ENCODE measurements at regions not wholly inside any gene's neighbourhood (a gene's known extent, or its start where the extent isn't known, plus 50 kb on each side); places are given as distances from the start of the nearest gene placed in this dataset.

DNA sequence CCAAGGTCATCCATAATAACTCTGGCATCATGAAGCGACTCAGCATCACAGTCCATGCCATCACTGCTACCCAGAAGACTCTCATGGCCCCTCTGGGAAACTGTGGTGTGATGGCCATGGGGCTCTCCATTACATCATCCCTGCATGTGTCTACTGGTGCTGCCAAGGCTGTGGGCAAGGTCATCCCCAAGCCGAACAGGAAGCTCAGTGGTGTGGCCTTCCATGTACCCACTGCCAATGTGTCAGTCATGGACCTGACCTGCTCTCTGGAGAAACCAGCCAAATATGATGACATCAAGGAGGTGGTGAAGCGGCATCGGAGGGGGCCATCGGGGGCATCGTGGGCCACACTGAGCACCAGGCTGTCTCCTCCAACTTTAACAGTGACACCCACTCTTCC, 65.1 kb upstream of the ARHGAP29 start:
- H3K4me3 Mint-ChIP-seq (ENCODE audit: low read depth), result no peak overlapping the region
- no peaks in the 10 kb centered on the region for H3K9me3 Mint-ChIP-seq (ENCODE audit: low read depth)
- peaks cover 12% of the 10 kb centered on the region for H3K4me1 Mint-ChIP-seq (ENCODE audit: low read depth)
- H3K27me3 Mint-ChIP-seq, result no peaks in the 10 kb centered on the region
- H3K36me3 Mint-ChIP-seq (ENCODE audit: insufficient read depth), result no peaks in the 10 kb centered on the region
- TF ChIP-seq, protein P1, sequence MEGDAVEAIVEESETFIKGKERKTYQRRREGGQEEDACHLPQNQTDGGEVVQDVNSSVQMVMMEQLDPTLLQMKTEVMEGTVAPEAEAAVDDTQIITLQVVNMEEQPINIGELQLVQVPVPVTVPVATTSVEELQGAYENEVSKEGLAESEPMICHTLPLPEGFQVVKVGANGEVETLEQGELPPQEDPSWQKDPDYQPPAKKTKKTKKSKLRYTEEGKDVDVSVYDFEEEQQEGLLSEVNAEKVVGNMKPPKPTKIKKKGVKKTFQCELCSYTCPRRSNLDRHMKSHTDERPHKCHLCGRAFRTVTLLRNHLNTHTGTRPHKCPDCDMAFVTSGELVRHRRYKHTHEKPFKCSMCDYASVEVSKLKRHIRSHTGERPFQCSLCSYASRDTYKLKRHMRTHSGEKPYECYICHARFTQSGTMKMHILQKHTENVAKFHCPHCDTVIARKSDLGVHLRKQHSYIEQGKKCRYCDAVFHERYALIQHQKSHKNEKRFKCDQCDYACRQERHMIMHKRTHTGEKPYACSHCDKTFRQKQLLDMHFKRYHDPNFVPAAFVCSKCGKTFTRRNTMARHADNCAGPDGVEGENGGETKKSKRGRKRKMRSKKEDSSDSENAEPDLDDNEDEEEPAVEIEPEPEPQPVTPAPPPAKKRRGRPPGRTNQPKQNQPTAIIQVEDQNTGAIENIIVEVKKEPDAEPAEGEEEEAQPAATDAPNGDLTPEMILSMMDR (IDR thresholded peaks at IDR 0.05; ENCODE audit: unreplicated experiment), result no peak
- H3K27ac Mint-ChIP-seq, result no peak overlapping the region
- DNase-seq (ENCODE audit: low spot score, unreplicated experiment), result no peak

- no peaks in the 10 kb centered on the region for H3K9me3 Mint-ChIP-seq (ENCODE audit: low read depth)
Measured at GRCh38 chr1:94301186-94301585, 63.8 kb upstream of the ARHGAP29 start.

GRCh38 chr1:94300731-94301130, 63.3 kb upstream of the ARHGAP29 start:
- H3K27ac Mint-ChIP-seq, result no peak overlapping the region
- no peaks in the 10 kb centered on the region for H3K27me3 Mint-ChIP-seq
- H3K4me1 Mint-ChIP-seq (ENCODE audit: low read depth), result peaks cover 10% of the 10 kb centered on the region
- TF ChIP-seq, protein P1 (IDR thresholded peaks at IDR 0.05; ENCODE audit: unreplicated experiment), result no peak
- H3K9me3 Mint-ChIP-seq (ENCODE audit: low read depth), result no peaks in the 10 kb centered on the region
- no peaks in the 10 kb centered on the region for H3K36me3 Mint-ChIP-seq (ENCODE audit: insufficient read depth)
- no peak for DNase-seq (ENCODE audit: low spot score, unreplicated experiment)
- no peak overlapping the region for H3K4me3 Mint-ChIP-seq (ENCODE audit: low read depth)

More at GRCh38 chr1:94301186-94301585, 63.8 kb upstream of the ARHGAP29 start:
- TF ChIP-seq, protein P1 (IDR thresholded peaks at IDR 0.05; ENCODE audit: unreplicated experiment), result no peak
- no peaks in the 10 kb centered on the region for H3K27me3 Mint-ChIP-seq
- DNase-seq (ENCODE audit: low spot score, unreplicated experiment), result no peak
- peaks cover 10% of the 10 kb centered on the region for H3K4me1 Mint-ChIP-seq (ENCODE audit: low read depth)
- H3K4me3 Mint-ChIP-seq (ENCODE audit: low read depth), result no peak overlapping the region
- no peaks in the 10 kb centered on the region for H3K36me3 Mint-ChIP-seq (ENCODE audit: insufficient read depth)
- no peak overlapping the region for H3K27ac Mint-ChIP-seq

DNA sequence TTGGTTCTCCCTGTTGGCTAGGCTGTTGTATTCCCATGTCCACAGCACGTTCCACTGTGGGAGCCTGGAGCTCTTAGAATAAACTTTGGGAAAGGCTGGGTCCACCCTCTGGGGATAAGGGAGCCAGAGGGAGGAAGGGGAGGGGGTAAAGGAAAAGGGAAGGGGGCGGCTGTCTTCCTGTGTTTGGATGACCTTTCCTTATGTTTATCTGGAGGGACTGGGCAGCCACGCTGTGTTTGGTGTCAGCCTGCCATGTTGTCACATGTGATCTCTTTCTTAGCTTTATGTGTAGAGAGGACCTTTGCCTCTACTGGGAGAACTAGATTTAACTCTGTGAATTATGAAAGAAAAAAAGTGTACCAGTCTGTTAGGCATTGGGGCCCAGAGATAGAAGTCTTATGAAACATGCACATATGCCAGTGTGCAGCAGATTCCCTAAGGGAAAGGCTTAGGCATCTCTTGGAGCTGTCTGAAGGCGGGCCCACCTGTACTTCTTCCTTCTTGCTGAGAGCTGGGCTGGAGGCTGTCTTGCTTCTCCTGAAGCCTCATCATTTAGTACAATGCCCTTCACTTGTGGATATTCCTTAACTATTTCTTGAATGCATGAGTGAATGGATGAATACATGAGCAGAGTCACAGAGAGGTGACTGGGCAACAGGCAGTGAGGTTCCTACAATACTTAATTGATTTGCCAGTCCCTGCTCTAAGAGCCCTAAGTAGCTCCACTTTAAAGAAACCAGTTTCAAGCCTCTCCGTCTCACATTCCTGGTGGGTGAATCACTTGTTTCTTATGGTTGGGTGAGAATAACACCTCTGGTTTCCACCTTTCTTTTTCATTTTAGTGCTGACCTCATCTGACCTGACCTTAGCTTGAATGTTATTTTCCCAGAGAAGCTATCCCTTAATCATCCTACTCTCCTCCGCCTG, 62.5 kb upstream of the ARHGAP29 start:
- H3K4me1 Mint-ChIP-seq (ENCODE audit: low read depth), result peaks cover 10% of the 10 kb centered on the region
- no peaks in the 10 kb centered on the region for H3K9me3 Mint-ChIP-seq (ENCODE audit: low read depth)
- H3K27me3 Mint-ChIP-seq, result no peaks in the 10 kb centered on the region
- TF ChIP-seq, protein P1 (IDR thresholded peaks at IDR 0.05; ENCODE audit: unreplicated experiment), result no peak
- no peak overlapping the region for H3K4me3 Mint-ChIP-seq (ENCODE audit: low read depth)
- no peaks in the 10 kb centered on the region for H3K36me3 Mint-ChIP-seq (ENCODE audit: insufficient read depth)
- DNase-seq (ENCODE audit: low spot score, unreplicated experiment), result no peak
- peak overlapping the region; percentile 70 for H3K27ac Mint-ChIP-seq

DNA sequence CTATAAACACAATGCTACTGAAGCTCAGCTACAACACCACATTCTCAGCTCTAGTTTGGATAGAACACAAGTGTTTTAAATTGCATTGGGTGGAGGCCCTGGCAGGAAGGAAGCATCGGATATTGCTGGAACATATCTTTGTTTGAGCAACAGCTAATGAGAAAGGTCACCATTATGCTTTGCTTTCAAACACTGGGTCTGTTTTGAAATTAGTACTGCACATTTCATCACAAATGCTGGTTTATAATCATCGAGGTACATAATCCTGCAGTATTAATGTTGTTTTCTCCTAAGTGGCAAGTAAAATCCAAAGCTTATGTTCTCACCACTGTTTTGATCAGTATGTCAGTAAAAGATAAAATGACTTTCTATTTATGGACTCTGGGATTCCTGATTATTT, 61.5 kb upstream of the ARHGAP29 start:
- no peak for DNase-seq (ENCODE audit: low spot score, unreplicated experiment)
- H3K27ac Mint-ChIP-seq, result no peak overlapping the region
- TF ChIP-seq, protein P1 (IDR thresholded peaks at IDR 0.05; ENCODE audit: unreplicated experiment), result no peak
- H3K4me1 Mint-ChIP-seq (ENCODE audit: low read depth), result peaks cover 10% of the 10 kb centered on the region
- no peaks in the 10 kb centered on the region for H3K36me3 Mint-ChIP-seq (ENCODE audit: insufficient read depth)
- no peak overlapping the region for H3K4me3 Mint-ChIP-seq (ENCODE audit: low read depth)
- no peaks in the 10 kb centered on the region for H3K27me3 Mint-ChIP-seq
- H3K9me3 Mint-ChIP-seq (ENCODE audit: low read depth), result no peaks in the 10 kb centered on the region
